Activated CD4-positive, alpha-beta T cell treated with anti-CD3 and anti-CD28 coated beads for 48 hours (primary cell): ENCODE measurements at regions not wholly inside any gene's neighbourhood (a gene's known extent, or its start where the extent isn't known, plus 50 kb on each side); places are given as distances from the start of the nearest gene placed in this dataset.
"Not testable (repeated sequence)": the region's sequence is repeated elsewhere in the genome, so short reads cannot be mapped to it uniquely, and the experiment has no call there.

Source experiments
- DNase-seq: peaks from one replicate; pipeline ENCODE4 v3.0.0-alpha.2; 2020

DNA sequence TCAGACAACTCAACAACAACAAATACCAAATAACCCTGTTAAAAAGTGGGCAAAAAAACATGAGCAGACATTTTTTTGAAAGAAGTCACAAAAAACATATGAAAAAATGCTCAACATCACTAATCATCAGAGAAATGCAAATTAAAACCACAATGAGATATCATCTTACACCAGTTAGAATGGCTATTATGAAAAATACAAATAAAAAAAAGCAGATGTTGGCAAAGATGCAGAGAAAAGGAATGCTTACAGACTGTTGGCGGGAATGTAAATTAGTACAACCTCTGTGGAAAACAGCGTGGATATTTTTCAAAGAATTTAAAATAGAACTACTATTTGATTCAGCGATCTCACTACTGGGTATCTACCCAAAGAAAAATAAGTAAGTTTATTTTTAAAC, 114.0 kb downstream of the SLC38A4 start:
- DNase-seq = no peak

DNA sequence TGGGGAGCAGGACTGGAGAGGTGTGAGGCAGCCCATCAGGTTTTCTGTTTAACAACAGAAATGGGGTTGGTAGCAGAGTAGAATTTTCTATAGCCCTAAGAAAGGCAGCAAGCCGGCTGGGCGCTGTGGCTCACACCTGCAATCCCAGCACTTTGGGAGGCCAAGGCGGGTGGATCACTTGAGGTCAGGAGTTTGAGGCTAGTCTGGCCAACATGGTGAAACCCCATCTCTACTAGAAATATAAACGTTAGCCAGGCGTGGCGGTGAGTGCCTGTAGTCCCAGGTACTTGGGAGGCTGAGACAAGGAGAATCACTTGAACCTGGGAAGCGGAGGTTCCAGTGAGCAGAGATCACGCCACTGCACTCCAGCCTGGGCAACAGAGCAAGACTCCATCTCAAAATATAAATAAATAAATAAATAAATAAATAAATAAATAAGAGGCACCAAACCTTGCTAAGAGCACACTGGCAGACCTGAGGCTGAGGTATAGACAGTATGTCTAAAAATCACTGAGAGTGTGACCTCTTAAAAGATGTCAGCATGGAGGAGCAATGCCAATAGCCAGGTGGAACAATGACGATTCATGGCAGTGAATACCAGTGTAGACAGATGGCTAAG, 115.6 kb downstream of the SLC38A4 start:
- DNase-seq = no peak

DNA sequence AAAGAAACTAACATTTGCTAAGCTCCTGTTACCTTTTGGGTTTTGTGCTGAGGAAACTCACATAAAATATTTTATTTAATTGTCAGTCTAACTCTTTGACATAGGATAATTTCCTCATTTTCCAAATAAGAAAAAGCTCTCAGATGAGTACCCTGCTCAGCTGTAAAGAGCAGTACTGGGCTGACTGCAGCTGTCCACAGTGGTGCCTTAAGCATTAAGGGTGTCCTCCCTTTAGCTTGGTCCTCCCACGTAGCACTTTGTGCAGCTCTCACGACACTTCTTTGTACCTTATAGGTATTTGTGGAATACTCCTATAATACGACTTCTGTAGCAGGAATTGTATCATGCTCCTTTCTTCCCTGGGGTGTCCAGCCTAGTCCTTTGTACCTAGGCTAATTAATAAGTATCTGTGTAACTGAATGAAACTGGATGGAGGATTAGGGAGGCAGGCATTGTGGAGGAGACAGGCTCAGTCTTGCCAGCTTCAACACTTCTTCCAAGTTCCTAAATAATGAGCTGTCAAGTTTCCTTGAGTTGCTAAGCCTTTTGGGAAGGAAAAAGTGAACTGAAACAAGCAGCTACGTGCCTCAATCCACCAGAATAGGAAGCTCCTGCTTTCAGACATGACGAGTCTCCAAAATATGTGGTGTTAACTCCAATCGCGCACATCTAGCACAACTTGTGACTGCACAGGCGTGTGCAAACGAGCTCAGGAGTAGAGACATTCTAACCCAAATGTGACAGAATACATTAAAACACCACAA, 123.0 kb downstream of the SLC38A4 start:
- no peak for DNase-seq

DNA sequence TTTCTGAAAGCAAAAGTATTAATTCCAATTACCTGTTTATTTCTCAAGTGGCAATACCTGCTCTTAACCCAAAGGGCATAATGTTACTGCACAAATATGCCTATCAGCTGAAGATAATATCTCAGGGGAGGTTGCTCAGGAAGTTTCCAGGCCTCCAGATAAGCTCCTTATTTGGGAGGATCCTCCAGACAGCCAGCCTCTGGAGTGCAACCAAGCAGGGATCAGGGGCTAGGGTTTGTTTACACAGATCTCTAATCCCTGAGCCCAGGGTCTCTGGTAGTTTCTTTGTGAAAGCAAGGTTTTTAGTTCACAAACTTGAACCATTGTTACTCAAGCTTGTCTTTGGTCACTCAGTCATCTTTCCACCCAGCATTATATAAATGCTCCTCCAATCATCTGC, 124.4 kb downstream of the SLC38A4 start:
- no peak for DNase-seq

DNA sequence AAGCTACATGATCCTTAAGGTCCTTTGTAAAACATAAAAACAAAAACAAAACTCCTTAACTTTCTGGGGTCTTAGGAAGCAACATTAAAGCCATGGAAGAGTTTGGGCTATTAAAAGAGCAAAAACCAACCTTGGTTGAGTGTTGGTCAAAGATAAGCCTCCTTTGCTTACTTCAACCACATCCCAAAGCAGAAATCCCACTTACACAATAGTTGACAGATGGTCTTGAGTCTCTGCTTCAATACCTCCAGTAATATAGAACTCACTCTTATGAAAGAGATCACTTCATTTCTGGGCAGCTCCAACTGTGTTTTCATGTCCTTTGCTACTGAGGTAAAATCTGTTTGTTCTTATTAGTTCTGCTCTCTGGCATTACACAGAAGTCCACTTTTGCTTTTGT, 125.8 kb downstream of the SLC38A4 start:
- no peak for DNase-seq

DNA sequence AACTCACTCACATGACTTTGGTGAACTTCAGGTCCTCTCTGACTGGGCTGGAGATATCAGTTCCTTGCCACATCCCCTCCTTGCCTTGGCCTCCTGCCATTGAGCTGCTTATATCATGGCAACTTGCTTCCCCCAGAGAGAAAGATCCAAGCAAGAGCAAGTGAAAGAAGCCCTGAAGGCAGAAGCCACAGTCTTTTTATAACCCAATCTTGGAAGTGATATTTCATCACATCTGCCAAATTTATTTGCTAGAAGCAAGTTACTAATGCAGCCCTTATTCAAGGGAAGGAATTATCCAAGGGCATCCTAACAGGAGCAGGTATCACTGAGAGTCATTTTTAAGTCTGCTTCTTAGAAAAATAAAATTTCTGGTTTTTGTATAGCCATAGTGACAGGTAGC, 127.8 kb downstream of the SLC38A4 start:
- DNase-seq = no peak

DNA sequence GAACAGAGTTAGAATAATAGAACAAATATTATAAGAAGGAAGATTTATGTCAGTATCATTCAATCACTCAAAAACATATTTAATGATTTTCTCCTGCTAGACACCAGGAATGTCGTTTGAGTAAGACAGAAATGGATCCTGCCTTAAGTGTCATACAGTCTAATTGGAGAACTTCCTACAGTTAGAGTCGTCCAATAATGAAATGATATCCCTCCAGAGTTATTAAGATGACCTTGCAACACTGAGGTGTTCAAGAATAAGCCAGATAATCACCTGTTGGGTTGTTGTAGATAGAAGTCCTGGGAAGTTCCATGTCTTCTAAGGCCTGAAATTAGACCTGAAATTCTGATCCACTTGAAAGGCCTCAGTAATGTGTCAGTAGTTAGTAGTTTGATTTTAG, 132.3 kb downstream of the SLC38A4 start:
- DNase-seq = no peak

DNA sequence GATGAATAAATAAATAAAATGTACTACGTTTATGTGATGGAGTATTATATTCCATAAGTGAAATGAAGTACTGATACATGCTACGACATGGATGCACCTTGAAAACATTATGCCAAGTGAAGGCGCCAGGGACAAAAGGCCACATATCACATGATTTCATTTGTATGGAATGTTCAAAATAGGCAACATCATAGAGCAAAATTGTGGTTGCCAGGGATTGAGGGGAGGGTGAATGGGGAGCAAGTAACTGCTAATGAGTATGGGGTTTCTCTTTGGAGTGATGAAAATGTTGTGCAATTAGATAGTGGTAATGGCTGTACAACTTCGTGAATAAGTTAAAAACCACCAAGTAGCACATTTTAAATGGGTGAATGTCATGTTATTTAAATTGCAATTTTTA, 132.8 kb downstream of the SLC38A4 start:
- DNase-seq = no peak

DNA sequence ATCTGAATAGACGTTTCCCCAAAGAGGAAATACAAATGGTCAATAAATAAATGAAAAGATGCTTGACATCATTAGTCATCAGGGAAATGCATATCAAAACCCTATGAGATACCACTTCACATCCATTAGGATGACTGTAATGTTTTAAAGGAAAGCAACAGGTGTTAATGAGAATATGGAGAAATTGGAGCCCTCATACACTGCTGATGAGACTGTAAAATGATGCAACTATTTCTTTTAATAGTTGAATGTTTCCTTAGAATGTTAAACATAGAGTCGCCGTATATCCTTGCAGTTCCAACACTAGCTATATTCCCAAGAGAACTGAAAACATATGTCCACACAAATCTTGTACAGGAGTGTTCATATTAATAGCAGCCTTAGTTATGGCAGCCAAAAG, 133.2 kb downstream of the SLC38A4 start:
- no peak for DNase-seq

DNA sequence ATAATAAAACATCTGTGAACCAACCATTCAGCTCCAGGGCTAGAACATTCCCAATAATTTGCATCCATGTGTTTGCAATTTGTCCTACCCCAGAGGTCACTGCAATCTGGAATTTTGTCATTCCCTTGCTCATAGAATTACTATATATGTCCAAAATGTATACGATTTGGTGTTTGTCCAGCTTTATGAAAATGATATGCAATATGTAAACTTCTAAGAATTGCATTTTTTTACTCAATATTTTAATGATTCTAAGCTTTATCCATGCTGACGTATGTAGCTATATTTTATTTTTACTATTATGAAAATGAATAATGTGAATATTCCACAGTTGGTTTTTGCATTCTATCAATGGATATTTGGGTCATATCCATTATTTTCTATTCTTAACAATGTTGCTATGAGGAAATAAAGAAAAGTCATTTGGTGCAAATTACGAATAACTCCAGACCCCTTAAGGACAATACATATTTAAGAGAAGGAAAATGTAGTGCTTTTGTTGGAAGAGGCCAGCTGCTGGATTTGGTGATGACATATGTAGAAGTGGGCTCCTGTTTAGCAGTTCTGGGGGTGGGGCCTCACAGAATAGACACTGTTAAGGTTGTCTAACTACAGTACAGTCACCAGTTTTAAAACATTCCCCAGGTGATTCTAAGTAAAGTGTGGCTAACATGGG, 139.4 kb downstream of the SLC38A4 start:
- DNase-seq = no peak

DNA sequence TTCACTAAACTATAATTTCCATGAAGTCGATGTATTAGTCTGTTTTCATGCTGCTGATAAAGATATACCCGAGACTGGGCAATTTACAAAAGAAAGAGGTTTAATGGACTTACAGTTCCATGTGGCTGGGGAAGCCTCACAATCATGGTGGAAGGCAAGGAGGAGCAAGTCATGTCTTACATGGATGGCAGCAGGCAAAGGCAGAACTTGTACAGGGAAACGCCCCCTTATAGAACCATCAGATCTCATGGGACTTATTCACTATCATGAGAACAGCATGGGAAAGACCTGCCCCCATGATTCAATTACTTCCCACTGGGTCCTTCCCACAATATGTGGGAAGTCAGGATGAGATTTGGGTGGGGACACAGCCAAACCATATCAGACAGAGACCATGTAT, 141.6 kb downstream of the SLC38A4 start:
- DNase-seq = not testable (repeated sequence)

DNA sequence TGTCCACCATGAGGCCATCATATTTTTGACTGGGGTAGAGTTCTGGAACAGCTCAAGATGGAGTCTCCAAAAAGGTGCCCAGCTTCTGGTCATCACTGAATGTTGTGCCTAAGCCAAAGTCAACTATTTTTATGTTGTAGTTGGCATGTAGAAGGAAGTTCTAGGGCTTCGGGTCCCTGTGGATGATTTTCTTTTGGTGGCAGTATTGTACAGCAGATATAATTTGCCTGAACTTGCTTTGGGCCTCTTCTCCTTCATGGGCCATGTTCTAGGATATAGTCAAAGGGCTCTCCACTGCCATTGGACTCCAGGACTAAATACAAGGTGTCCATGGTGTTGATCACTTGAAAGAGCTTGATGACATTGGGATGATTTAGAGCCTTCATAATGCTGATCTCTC, 143.6 kb downstream of the SLC38A4 start:
- no peak for DNase-seq

DNA sequence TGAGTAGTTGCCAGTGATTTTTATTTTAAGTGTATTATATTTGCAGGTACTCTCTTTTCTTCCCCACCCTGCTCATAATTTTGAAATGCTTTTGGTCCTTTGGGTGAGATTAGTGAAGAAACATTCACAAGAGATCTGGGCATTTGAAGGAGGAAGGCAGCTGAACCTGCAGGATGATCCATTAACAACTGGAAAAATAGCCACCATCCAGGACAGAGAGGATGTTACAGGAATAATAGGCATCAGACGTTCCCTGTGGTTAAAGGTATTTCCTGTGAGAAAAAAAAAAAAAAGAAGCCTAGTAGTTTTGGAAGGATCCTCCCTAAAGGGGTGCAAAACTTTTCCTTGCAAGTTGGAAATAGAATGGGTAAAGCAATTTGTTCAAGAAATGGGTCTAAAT, 145.3 kb downstream of the SLC38A4 start:
- no peak for DNase-seq

DNA sequence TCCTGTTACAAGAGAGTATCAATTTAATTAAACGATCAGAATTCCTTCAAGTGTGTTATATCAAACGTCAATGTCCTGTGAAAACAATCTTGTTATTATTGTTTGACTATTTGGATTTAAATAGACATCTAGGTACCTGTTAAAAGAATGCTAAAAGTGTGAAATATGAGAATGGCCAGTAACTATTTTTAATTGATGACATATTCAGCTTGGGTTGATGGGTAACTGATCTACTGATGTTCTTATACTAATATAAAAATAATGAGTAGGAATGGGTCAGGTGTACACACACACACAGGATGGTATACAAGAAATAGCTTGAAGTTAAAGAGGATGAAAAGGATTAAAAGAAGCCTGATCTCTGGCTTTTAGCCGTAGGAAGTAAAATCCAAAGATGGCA, 146.0 kb downstream of the SLC38A4 start:
- no peak for DNase-seq

DNA sequence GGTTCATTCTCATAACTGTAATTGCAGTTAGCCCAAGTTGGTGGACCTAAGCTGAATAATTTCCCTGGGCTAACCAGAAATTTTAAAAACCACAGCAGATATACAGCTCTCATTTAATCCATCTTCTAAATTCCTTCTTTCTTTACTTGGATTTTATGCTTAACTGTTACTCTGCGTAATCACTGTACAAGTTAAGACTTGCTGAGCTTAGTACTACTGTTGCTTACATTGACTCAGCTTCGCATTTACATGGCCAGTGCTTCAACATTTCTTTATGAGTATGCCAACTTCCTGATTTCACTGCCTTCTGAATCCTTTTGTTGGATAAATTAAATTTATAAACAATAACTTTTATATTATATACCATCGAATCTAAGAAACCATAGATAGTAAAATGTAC, 147.4 kb downstream of the SLC38A4 start:
- no peak for DNase-seq

DNA sequence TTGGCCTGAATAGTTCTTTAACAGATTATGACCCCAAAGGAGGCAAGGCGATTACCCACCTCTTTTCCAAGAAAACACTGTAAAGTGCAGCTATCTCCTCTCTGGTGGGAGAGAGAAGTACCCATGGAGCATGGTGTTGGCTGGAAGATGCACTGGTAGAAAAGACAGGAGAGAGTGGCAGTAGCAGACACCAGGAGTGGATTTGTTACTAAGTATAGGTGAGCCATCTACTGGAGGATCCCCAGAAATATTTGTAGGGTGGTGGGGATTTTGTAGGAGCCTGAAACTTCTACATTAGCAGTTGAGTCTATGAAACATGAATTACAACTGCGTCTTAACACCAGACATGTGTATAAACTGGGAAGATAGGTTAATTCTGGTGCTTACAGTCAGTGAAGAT, 148.0 kb downstream of the SLC38A4 start:
- DNase-seq = no peak

DNA sequence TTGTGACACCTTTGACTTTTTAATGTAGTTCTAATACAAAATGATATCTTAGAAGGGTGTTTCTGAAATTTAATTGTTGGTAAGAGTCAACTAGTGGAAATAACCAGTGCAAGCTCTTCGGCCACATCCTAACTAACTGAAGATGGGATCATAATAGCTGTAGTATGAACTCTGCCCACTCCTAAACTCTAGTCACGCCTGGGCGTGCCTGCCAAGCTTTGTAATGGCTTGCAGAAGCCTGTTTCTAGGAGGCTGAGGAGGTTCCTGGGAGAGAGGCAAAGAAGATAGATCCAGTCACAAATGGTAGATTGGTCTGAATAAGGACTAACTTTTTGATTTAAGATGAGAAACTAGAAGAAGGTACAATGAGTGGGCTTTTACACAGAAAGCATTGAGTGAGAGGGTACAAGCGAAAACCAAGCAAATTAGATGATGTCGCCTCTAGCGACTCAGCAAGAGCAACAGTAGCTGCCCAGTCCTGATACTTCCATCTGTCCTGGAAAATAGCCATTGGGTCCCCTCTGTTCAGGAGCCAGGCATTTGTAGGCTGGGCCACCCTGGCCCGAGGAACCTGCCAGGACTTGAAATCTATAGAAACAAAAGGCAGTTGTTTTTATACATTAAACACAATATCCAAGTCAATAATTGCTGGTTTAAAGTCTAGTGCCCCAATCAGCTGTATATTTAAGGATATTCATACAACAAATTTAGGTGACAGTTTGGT, 148.8 kb downstream of the SLC38A4 start:
- DNase-seq = no peak

DNA sequence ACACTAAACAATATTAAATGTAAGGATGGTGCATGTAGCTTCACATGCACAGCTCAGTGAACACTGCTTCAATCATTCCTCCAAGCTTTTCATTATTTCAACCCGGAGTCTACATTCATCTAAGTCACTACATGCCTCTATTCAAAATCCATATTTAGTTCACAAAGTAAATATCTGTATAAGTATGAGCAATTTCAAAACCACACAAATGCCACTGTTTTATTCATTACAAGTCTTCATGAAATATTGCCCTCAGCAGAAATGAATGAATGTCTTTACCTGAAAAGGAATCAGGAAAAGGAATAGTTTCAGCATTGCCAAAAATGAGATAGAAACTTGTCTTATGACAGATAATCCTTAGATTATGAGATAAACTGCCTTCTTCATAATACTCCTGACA, 149.4 kb downstream of the SLC38A4 start:
- DNase-seq = no peak

DNA sequence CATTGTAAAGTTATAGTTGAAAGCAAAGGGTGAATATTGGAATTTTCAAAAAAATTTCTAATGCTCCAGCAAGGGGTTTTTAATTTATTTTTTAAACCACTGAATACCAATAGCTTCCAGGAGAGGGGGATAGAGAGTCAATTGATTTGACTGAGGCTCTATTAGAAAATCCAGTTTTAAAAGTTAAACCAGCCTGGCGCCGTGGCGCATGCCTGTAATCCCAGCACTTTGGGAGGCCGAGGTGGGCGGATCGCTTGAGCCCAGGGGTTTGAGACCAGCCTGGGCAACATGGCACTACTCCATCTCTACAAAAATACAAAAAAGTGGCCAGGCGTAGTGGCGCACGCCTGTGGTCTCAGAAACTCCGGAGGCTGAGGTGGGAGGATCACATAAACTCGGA, 150.1 kb downstream of the SLC38A4 start:
- DNase-seq = no peak

DNA sequence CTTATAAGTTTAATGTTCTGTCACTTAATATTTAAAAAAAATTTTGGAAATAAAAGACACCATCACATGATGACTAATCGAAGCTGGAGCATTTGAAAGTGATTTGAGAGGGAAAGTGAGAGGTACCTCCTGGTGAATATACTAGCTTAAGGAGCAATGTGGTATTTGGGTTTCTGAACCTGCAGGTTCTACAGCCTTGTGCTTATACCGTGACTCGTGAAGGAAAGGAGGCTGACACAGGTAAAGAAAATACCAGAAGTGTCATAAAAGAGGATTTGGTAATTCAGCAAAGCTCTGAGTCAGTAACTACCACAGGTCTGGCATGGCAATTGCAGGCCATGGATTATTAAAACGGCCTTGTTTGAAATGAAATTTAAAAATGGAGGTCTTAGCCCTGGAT, 151.0 kb downstream of the SLC38A4 start:
- DNase-seq = no peak

DNA sequence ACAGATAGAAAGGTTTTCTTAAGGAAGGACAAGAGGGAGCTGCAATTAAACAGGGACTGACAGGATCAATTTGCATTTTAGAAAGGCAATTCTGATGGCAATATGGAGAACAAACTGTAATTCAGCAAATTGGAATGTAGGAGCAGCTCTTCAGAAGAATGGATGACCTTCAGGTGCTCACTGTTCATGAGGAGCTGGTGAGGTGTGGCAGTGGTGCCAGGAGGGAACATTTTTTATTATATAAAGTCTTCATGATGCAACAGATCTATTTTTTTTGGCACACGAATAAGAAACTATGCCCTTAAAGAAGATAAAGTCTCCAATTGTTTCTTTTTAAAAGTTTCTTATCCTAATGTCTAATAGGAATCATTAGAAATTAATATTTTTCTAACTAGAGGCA, 151.7 kb downstream of the SLC38A4 start:
- DNase-seq = no peak

DNA sequence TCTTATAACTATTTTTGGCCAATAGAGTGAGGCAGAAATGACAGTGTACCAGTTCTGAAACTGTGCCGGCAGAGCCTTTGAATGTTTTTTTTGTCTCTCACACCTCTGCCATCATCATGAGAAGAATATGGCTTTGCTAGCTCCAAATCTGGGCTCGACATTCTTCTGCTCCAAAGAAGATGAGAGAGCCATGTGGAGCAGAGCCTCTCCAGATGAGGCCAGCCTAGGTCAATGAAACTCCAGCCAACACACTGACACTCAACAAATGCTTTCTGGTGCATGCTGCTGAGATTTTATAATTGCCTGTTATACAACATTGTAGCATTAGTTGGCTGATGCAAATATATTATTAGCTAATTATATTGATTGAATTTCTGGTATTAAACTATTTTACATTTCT, 154.7 kb downstream of the SLC38A4 start:
- DNase-seq = no peak

DNA sequence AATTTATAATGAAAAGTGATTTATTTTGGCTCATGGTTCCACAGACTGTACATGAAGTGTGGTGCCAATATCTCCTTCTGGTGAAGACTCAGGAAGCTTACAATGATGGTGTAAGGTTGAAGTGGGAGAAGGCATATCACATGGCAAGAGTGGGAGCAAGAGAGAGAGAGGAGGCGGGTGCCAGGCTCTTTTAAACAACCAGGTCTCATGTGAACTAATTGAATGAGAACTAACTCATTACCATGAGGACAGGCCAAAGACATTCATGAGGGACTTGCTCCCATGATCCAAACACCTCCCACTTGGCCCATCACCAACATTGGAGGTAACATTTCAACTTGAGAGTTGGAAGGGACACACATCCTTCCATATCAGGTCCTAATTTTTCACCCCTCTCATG, 155.2 kb downstream of the SLC38A4 start:
- DNase-seq = no peak

DNA sequence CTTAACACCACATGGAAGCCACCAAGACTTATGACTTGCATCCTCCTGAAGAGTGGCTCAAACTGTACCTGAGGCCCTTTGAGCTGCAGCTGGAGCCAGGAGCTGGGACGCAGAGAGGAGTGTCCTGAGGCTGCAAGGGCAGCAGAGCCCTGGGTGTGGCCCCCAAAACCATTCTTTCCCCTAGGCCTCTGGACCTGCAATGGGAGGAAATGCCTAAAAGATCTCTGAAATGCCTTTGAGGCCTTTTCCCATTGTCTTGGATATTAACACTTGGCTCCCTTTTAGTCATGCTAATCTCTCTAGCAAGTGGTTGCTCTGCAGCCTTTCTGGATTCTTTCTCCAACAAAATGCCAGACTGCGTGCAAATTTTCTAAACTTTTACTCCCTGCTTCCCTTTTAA, 156.1 kb downstream of the SLC38A4 start:
- DNase-seq = no peak
